SJSA1 (cell line): ENCODE measurements at regions not wholly inside any gene's neighbourhood (a gene's known extent, or its start where the extent isn't known, plus 50 kb on each side); places are given as distances from the start of the nearest gene placed in this dataset.

ENCODE experiments used
- DNase-seq, 2 experiments: peaks; one replicate each; pipeline ENCODE4 v3.0.0-alpha.2; 2015 to 2020; ENCODE audit warnings: low spot score in 2 of 2, low read depth in 1 of 2
- H3K27ac ChIP-seq: fragments of 250-450 bp; sonication (Bioruptor Pico); 2 replicates; pipeline ENCODE4 v1.5.1; 2020; ENCODE audit warnings: mild to moderate bottlenecking, moderate library complexity
- H3K27me3 ChIP-seq: fragments of 250-450 bp; sonication (Bioruptor Pico); replicated peaks from 2 replicates; pipeline ENCODE4 v1.5.1; 2020; ENCODE audit warnings: mild to moderate bottlenecking, moderate library complexity
- H3K36me3 ChIP-seq: fragments of 250-450 bp; sonication (Bioruptor Pico); 2 replicates; pipeline ENCODE4 v1.5.1; 2020; ENCODE audit warnings: mild to moderate bottlenecking
- H3K4me1 ChIP-seq: fragments of 250-450 bp; sonication (Bioruptor Pico); replicated peaks from 2 replicates; pipeline ENCODE4 v1.6.1; 2021; ENCODE audit warnings: mild to moderate bottlenecking
- H3K4me3 ChIP-seq: fragments of 250-450 bp; sonication (Bioruptor Pico); 2 replicates; pipeline ENCODE4 v1.5.1; 2020; ENCODE audit warnings: mild to moderate bottlenecking
- H3K9me3 ChIP-seq: fragments of 250-450 bp; sonication (Bioruptor Pico); replicated peaks from 2 replicates; pipeline ENCODE4 v1.5.1; 2020; ENCODE audit warnings: mild to moderate bottlenecking

GRCh38 chr12:92585115-92585727, 117.6 kb upstream of the PLEKHG7 start:
- H3K4me3 ChIP-seq = no peak overlapping the region
- no peaks in the 10 kb centered on the region for H3K27me3 ChIP-seq
- no peaks in the 10 kb centered on the region for H3K36me3 ChIP-seq
- no peaks in the 10 kb centered on the region for H3K4me1 ChIP-seq
- H3K27ac ChIP-seq = no peak overlapping the region
- no peak for DNase-seq
- no peaks in the 10 kb centered on the region; the same call in 1 of the 2 replicates for H3K9me3 ChIP-seq

GRCh38 chr12:92583910-92584309, 118.9 kb upstream of the PLEKHG7 start:
- H3K27ac ChIP-seq = no peak overlapping the region
- H3K36me3 ChIP-seq = no peaks in the 10 kb centered on the region
- no peak for DNase-seq
- H3K4me1 ChIP-seq = no peaks in the 10 kb centered on the region
- no peaks in the 10 kb centered on the region for H3K27me3 ChIP-seq
- H3K9me3 ChIP-seq = no peaks in the 10 kb centered on the region; the same call in 1 of the 2 replicates
- no peak overlapping the region for H3K4me3 ChIP-seq

GRCh38 chr12:92582893-92583292, 119.9 kb upstream of the PLEKHG7 start:
- Histone ChIP-seq H3K27me3 (no peaks in the 10 kb centered on the region), H3K4me3 (no peak overlapping the region), H3K36me3 (no peaks in the 10 kb centered on the region), H3K27ac (no peak overlapping the region), H3K4me1 (no peaks in the 10 kb centered on the region), H3K9me3 (no peaks in the 10 kb centered on the region; the same call in 1 of the 2 replicates)
- DNase-seq = no peak

- Histone ChIP-seq H3K4me3 (no peak overlapping the region), H3K4me1 (no peaks in the 10 kb centered on the region), H3K36me3 (no peaks in the 10 kb centered on the region), H3K27ac (no peak overlapping the region), H3K9me3 (no peaks in the 10 kb centered on the region; the same call in 1 of the 2 replicates), H3K27me3 (no peaks in the 10 kb centered on the region)
- DNase-seq = no peak
Measured at GRCh38 chr12:92582475-92582874, 120.3 kb upstream of the PLEKHG7 start.

- H3K27ac ChIP-seq = no peak overlapping the region
- H3K36me3 ChIP-seq = no peaks in the 10 kb centered on the region
- H3K9me3 ChIP-seq = no peaks in the 10 kb centered on the region; the same call in 1 of the 2 replicates
- H3K4me1 ChIP-seq = no peaks in the 10 kb centered on the region
- DNase-seq = no peak
- no peak overlapping the region for H3K4me3 ChIP-seq
- no peaks in the 10 kb centered on the region for H3K27me3 ChIP-seq
Measured at GRCh38 chr12:92581604-92582003, 121.2 kb upstream of the PLEKHG7 start.

- no peak for DNase-seq
- H3K4me3 ChIP-seq = no peak overlapping the region
- no peaks in the 10 kb centered on the region for H3K36me3 ChIP-seq
- no peaks in the 10 kb centered on the region; the same call in 1 of the 2 replicates for H3K4me1 ChIP-seq
- no peak overlapping the region for H3K27ac ChIP-seq
- H3K27me3 ChIP-seq = no peaks in the 10 kb centered on the region
- H3K9me3 ChIP-seq = no peaks in the 10 kb centered on the region
Measured at GRCh38 chr12:92574911-92575570, 127.7 kb upstream of the PLEKHG7 start.

- Histone ChIP-seq H3K4me3 (no peak overlapping the region), H3K27me3 (no peaks in the 10 kb centered on the region), H3K4me1 (no peaks in the 10 kb centered on the region; the same call in 1 of the 2 replicates), H3K9me3 (no peaks in the 10 kb centered on the region), H3K27ac (no peak overlapping the region), H3K36me3 (no peaks in the 10 kb centered on the region)
- no peak for DNase-seq
Measured at GRCh38 chr12:92574051-92574783, 128.6 kb upstream of the PLEKHG7 start.

- H3K36me3 ChIP-seq = no peaks in the 10 kb centered on the region
- H3K4me1 ChIP-seq = no peaks in the 10 kb centered on the region; the same call in 1 of the 2 replicates
- no peak overlapping the region for H3K4me3 ChIP-seq
- no peaks in the 10 kb centered on the region for H3K27me3 ChIP-seq
- DNase-seq = no peak
- no peak overlapping the region for H3K27ac ChIP-seq
- no peaks in the 10 kb centered on the region for H3K9me3 ChIP-seq
Measured at GRCh38 chr12:92573104-92573503, 129.7 kb upstream of the PLEKHG7 start.

GRCh38 chr12:92571844-92572543, 130.8 kb upstream of the PLEKHG7 start:
- Histone ChIP-seq H3K27me3 (no peaks in the 10 kb centered on the region), H3K27ac (no peak overlapping the region), H3K9me3 (no peaks in the 10 kb centered on the region), H3K4me1 (no peaks in the 10 kb centered on the region; the same call in 1 of the 2 replicates), H3K36me3 (no peaks in the 10 kb centered on the region), H3K4me3 (no peak overlapping the region)
- DNase-seq = no peak

- Histone ChIP-seq H3K9me3 (no peaks in the 10 kb centered on the region), H3K4me1 (no peaks in the 10 kb centered on the region; the same call in 1 of the 2 replicates), H3K27me3 (no peaks in the 10 kb centered on the region), H3K36me3 (no peaks in the 10 kb centered on the region), H3K4me3 (no peak overlapping the region), H3K27ac (no peak overlapping the region)
- no peak for DNase-seq
Measured at GRCh38 chr12:92571169-92571568, 131.6 kb upstream of the PLEKHG7 start.

GRCh38 chr12:92570056-92570753, 132.6 kb upstream of the PLEKHG7 start:
- DNase-seq = peak; percentile 50 to 63
- Histone ChIP-seq H3K4me3 (no peak overlapping the region), H3K27me3 (no peaks in the 10 kb centered on the region), H3K36me3 (no peaks in the 10 kb centered on the region), H3K4me1 (no peaks in the 10 kb centered on the region; the same call in 1 of the 2 replicates), H3K9me3 (no peaks in the 10 kb centered on the region), H3K27ac (no peak overlapping the region)

GRCh38 chr12:92568691-92569090, 134.1 kb upstream of the PLEKHG7 start:
- no peaks in the 10 kb centered on the region for H3K9me3 ChIP-seq
- H3K27me3 ChIP-seq = no peaks in the 10 kb centered on the region
- no peak overlapping the region for H3K4me3 ChIP-seq
- no peak overlapping the region for H3K27ac ChIP-seq
- DNase-seq = no peak
- no peaks in the 10 kb centered on the region for H3K36me3 ChIP-seq
- H3K4me1 ChIP-seq = no peaks in the 10 kb centered on the region; the same call in 1 of the 2 replicates

GRCh38 chr12:92566448-92567019, 136.3 kb upstream of the PLEKHG7 start:
- no peaks in the 10 kb centered on the region for H3K9me3 ChIP-seq
- no peak overlapping the region for H3K27ac ChIP-seq
- no peaks in the 10 kb centered on the region for H3K4me1 ChIP-seq
- no peaks in the 10 kb centered on the region for H3K36me3 ChIP-seq
- no peak overlapping the region for H3K4me3 ChIP-seq
- H3K27me3 ChIP-seq = no peaks in the 10 kb centered on the region
- no peak for DNase-seq
